NCI-H524 (cell line): ENCODE measurements at regions not wholly inside any gene's neighbourhood (a gene's known extent, or its start where the extent isn't known, plus 50 kb on each side); places are given as distances from the start of the nearest gene placed in this dataset.

Source experiments
- DNase-seq, 2 experiments: peaks; one replicate each; lab custom pipeline; 2025; lab: John Stamatoyannopoulos, UW

DNA sequence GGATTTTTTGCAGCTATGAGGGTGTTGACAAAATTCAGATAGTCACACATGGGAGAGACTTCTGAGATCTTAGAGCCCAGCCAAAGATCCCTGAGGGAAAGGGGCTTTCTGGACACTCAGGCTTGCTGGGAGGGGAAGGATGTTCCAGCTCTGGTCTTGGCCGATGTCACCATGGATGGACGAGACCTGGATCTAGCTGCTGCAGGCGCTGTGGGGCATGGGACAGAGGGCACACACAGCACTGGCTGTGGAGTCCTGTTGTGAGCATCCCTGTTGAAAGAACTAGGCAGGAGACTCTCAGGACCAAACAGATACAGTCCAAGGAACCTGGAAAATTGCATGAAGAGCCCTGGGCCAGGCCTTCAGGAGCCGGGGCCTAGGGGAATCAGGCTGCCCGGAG, 80.1 kb upstream of the SDK2 start:
- no peak for DNase-seq

DNA sequence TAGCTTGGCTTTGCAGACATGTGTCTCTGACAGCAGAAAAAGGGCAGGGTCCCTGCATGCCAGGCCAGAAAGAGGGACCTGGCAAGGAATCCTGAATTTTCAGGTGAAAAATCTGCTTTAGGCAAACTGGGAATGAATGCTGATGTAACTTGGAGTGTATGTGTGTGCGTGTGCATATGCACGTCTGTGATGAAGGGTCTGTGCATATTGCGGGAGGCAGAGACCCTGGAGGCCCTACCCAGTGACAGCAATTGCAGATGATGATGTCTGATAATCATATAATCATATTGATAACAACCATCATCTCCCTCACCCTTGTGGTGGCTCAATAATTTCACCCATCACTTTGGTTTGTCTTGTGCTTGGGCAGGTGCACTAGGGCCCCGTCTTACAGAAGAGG, 80.7 kb upstream of the SDK2 start:
- no peak for DNase-seq

- DNase-seq = peak in 1 of 2 experiments; percentile 77
Observed at GRCh38 chr17:73725794-73726515, 81.7 kb upstream of the SDK2 start.

- no peak for DNase-seq
Observed at GRCh38 chr17:73727941-73728340, 83.7 kb upstream of the SDK2 start.

DNA sequence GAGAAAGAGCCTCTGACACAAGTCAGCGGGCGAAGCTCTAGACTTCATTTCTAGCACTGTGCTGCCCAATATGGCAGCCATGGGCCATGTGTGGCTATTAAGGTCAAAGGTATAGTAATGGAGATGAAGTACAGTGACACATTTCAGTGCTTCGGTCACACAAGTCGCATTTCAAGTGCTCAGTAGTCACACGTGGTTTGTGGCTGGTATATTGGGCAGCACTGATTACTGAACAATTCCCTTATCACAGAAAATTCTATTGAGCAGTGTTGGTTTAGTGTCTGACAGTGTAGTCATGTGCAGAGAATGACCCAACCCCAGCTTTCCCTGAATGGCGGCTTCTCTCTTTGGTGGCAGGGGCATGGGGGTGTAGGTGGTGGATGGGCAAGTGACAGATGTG, 84.9 kb upstream of the SDK2 start:
- DNase-seq = no peak

GRCh38 chr17:73731733-73732132, 87.5 kb upstream of the SDK2 start:
- no peak for DNase-seq

GRCh38 chr17:73733517-73733916, 89.3 kb upstream of the SDK2 start:
- no peak for DNase-seq

GRCh38 chr17:73735245-73735644, 91.0 kb upstream of the SDK2 start:
- no peak for DNase-seq

- no peak for DNase-seq
Observed at GRCh38 chr17:73738751-73739575, 94.7 kb upstream of the SDK2 start.

DNA sequence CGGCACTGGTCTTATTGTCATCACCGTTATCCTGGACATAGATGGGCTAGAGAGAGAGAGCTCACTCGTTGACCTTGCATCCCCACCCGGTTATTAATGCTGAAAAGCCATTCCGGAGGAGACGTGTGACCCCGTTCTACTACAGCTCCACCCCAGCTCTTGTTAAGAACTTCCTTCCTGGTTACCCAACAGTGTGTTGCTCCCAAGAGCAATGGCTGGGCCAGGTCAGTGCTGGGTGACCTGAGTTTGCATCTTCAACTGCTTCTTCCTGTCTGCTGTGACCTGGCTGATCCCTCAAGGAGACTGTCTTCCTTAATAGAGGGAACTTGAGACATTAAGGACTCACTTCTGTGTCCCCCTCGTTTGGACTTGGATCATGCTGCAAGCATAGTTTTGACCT, 96.1 kb upstream of the SDK2 start:
- DNase-seq = no peak

GRCh38 chr17:73742948-73743381, 98.7 kb upstream of the SDK2 start:
- DNase-seq = peak; percentile 69 to 89

DNA sequence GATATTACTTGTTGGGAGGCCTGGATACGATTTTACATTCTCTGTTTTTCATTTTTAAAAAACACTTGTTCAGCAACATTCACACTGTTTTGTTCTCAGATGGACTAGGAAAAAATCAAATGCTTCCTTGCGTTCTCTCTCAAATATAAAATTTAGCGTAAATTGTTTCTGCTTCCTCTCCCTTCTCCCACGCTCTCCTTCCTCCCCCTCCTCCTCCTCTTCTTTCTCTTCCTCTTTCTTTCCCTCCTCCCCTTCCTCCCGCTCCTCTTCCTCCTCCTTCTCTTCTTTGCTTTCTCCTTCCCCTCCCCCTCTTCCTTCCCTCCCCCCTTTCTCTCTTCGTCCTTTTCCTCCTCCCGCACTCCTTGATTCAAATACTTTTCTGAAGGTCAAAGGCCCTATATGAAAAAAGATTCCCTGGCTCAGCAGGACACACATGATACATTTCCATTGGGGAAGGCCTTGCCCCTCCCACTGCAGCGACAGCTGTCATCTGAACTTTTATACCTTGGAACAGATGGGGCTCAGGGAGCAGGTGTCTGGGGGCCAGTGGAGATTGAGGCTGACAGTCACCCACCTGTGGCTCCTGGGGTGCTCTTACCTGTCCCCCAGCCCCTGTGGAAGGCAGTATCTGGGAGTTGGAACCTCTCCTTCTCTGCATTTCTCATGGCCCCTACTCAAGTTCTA, 99.4 kb upstream of the SDK2 start:
- peak; percentile 86 to 96 for DNase-seq

- peak; percentile 99 to 100 for DNase-seq
Observed at GRCh38 chr17:73744411-73744810, 100.2 kb upstream of the SDK2 start.

- DNase-seq = peak in 1 of 2 experiments; percentile 45
Observed at GRCh38 chr17:73746314-73747073, 102.2 kb upstream of the SDK2 start.

- DNase-seq = peak; percentile 76 to 87
Observed at GRCh38 chr17:73747221-73748002, 103.2 kb upstream of the SDK2 start.

DNA sequence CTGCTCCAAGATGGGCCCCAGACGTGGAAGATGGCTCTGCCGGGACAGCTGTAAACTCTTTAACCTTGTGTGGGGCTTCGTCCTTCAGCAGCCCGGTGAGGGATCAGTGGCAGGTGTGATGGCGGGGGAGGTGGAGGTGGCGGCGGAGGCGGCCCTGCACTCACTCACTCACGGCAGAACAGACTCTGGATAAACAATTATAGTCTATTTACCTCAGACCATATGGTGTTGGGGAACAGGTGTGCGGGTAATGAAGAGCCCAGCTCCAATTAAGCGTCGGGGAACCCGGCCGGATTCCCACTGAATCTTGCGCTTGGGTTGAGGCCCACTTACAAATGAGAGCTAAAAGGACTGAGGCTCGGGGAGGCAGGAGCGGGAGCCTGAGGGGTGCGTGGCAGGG, 104.3 kb upstream of the SDK2 start:
- peak; percentile 96 to 98 for DNase-seq

- DNase-seq = no peak
Observed at GRCh38 chr17:73749337-73749823, 105.1 kb upstream of the SDK2 start.

GRCh38 chr17:73749928-73750605, 105.8 kb upstream of the SDK2 start:
- no peak for DNase-seq

DNA sequence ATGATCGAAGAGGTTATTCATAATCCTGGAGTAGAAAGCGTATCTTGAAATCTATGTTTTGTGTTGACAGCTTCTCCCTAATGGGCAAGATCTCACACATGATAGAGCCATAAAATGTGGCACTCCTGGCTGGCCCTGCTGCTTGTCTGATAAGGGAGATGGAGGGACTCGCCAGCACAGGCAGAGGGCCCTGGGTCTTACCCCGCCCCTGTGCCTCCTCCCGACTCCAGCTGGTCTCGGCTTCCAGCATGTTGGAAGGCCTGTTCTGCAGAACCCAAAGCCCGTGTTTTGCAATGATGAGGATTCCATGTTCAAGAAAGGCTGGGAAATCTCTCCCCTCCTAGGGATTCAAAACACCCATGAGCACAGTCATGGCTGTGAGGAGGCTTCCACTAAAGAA, 106.7 kb upstream of the SDK2 start:
- DNase-seq = peak in 1 of 2 experiments; percentile 55

GRCh38 chr17:73753751-73754496, 109.7 kb upstream of the SDK2 start:
- no peak for DNase-seq
